ENCODE measurements at regions not wholly inside any gene's neighbourhood (a gene's known extent, or its start where the extent isn't known, plus 50 kb on each side); places are given as distances from the start of the nearest gene placed in this dataset.

- FAIRE-seq (no peak), DNase-seq (ENCODE audit: insufficient read length, low spot score) (no peak)
- TF ChIP-seq SPI1 (IDR thresholded peaks at IDR 0.05; ENCODE audit: low read depth, low read length): no peak
- TF ChIP-seq POLR2AphosphoS5 (IDR thresholded peaks at IDR 0.05; ENCODE audit: low read depth, low read length): no peak
- TF ChIP-seq PAX5 (IDR thresholded peaks at IDR 0.05; ENCODE audit: insufficient read depth, low read length, severe bottlenecking): no peak
- TF ChIP-seq POLR2A (IDR thresholded peaks at IDR 0.05; ENCODE audit: low read depth, low read length): no peak
- no peak for TF ChIP-seq TAF1 (IDR thresholded peaks at IDR 0.05; ENCODE audit: low read depth, low read length)
- TF ChIP-seq POU2F2 (IDR thresholded peaks at IDR 0.05; ENCODE audit: low read depth, low read length): no peak
Observed at GRCh38 chr13:31878052-31878451, 138.7 kb downstream of the RXFP2 start.

GRCh38 chr13:31878495-31878894 is 139.2 kb downstream of the RXFP2 start:
- FAIRE-seq: peak; percentile 33

GRCh38 chr13:31878955-31879354 is 139.6 kb downstream of the RXFP2 start:
- FAIRE-seq (no peak), DNase-seq (ENCODE audit: insufficient read length, low spot score) (no peak)
- TF ChIP-seq PAX5 (IDR thresholded peaks at IDR 0.05; ENCODE audit: insufficient read depth, low read length, severe bottlenecking): no peak
- no peak for TF ChIP-seq POU2F2 (IDR thresholded peaks at IDR 0.05; ENCODE audit: low read depth, low read length)
- TF ChIP-seq POLR2AphosphoS5 (IDR thresholded peaks at IDR 0.05; ENCODE audit: low read depth, low read length): no peak
- TF ChIP-seq POLR2A (IDR thresholded peaks at IDR 0.05; ENCODE audit: low read depth, low read length): no peak
- TF ChIP-seq TAF1 (IDR thresholded peaks at IDR 0.05; ENCODE audit: low read depth, low read length): no peak
- no peak for TF ChIP-seq SPI1 (IDR thresholded peaks at IDR 0.05; ENCODE audit: low read depth, low read length)

More at GRCh38 chr13:31878495-31878894, 139.2 kb downstream of the RXFP2 start:
- no peak for TF ChIP-seq TAF1 (IDR thresholded peaks at IDR 0.05; ENCODE audit: low read depth, low read length)
- TF ChIP-seq SPI1 (IDR thresholded peaks at IDR 0.05; ENCODE audit: low read depth, low read length): no peak
- no peak for TF ChIP-seq POU2F2 (IDR thresholded peaks at IDR 0.05; ENCODE audit: low read depth, low read length)
- TF ChIP-seq POLR2A (IDR thresholded peaks at IDR 0.05; ENCODE audit: low read depth, low read length): no peak
- TF ChIP-seq POLR2AphosphoS5 (IDR thresholded peaks at IDR 0.05; ENCODE audit: low read depth, low read length): no peak
- TF ChIP-seq PAX5 (IDR thresholded peaks at IDR 0.05; ENCODE audit: insufficient read depth, low read length, severe bottlenecking): no peak
- no peak for DNase-seq (ENCODE audit: insufficient read length, low spot score)

- FAIRE-seq: peak; percentile 35
- TF ChIP-seq SPI1 (IDR thresholded peaks at IDR 0.05; ENCODE audit: low read depth, low read length) (peak; percentile 36; the same call in 1 of the 2 replicates), POLR2A (IDR thresholded peaks at IDR 0.05; ENCODE audit: low read depth, low read length) (no peak), POU2F2 (IDR thresholded peaks at IDR 0.05; ENCODE audit: low read depth, low read length) (no peak), PAX5 (IDR thresholded peaks at IDR 0.05; ENCODE audit: insufficient read depth, low read length, severe bottlenecking) (no peak)
- no peak for DNase-seq (ENCODE audit: insufficient read length, low spot score)
Observed at GRCh38 chr13:31880851-31881494, 141.6 kb downstream of the RXFP2 start.

- FAIRE-seq (no peak), DNase-seq (ENCODE audit: insufficient read length, low spot score) (no peak)
- no peak for TF ChIP-seq POLR2AphosphoS5 (IDR thresholded peaks at IDR 0.05; ENCODE audit: low read depth, low read length)
- TF ChIP-seq POLR2A (IDR thresholded peaks at IDR 0.05; ENCODE audit: low read depth, low read length): no peak
- TF ChIP-seq PAX5 (IDR thresholded peaks at IDR 0.05; ENCODE audit: insufficient read depth, low read length, severe bottlenecking): no peak
- no peak for TF ChIP-seq TAF1 (IDR thresholded peaks at IDR 0.05; ENCODE audit: low read depth, low read length)
- TF ChIP-seq SPI1 (IDR thresholded peaks at IDR 0.05; ENCODE audit: low read depth, low read length): no peak
- TF ChIP-seq POU2F2 (IDR thresholded peaks at IDR 0.05; ENCODE audit: low read depth, low read length): no peak
Observed at GRCh38 chr13:31881495-31881882, 142.2 kb downstream of the RXFP2 start.

- TF ChIP-seq TAF1 (IDR thresholded peaks at IDR 0.05; ENCODE audit: low read depth, low read length) (no peak), POLR2A (IDR thresholded peaks at IDR 0.05; ENCODE audit: low read depth, low read length) (no peak), POLR2AphosphoS5 (IDR thresholded peaks at IDR 0.05; ENCODE audit: low read depth, low read length) (no peak), POU2F2 (IDR thresholded peaks at IDR 0.05; ENCODE audit: low read depth, low read length) (no peak), PAX5 (IDR thresholded peaks at IDR 0.05; ENCODE audit: insufficient read depth, low read length, severe bottlenecking) (no peak), SPI1 (IDR thresholded peaks at IDR 0.05; ENCODE audit: low read depth, low read length) (no peak)
- FAIRE-seq (no peak), DNase-seq (ENCODE audit: insufficient read length, low spot score) (no peak)
Observed at GRCh38 chr13:31882794-31883193, 143.5 kb downstream of the RXFP2 start.

- TF ChIP-seq POU2F2 (IDR thresholded peaks at IDR 0.05; ENCODE audit: low read depth, low read length) (no peak), PAX5 (IDR thresholded peaks at IDR 0.05; ENCODE audit: insufficient read depth, low read length, severe bottlenecking) (no peak), POLR2AphosphoS5 (IDR thresholded peaks at IDR 0.05; ENCODE audit: low read depth, low read length) (no peak), POLR2A (IDR thresholded peaks at IDR 0.05; ENCODE audit: low read depth, low read length) (no peak), SPI1 (IDR thresholded peaks at IDR 0.05; ENCODE audit: low read depth, low read length) (no peak), TAF1 (IDR thresholded peaks at IDR 0.05; ENCODE audit: low read depth, low read length) (no peak)
- FAIRE-seq: no peak
- DNase-seq (ENCODE audit: insufficient read length, low spot score): no peak
Observed at GRCh38 chr13:31884556-31884955, 145.2 kb downstream of the RXFP2 start.

GRCh38 chr13:31885994-31886393 is 145.6 kb upstream of the FRY start:
- TF ChIP-seq SPI1 (IDR thresholded peaks at IDR 0.05; ENCODE audit: low read depth, low read length) (no peak), POLR2A (IDR thresholded peaks at IDR 0.05; ENCODE audit: low read depth, low read length) (no peak), POU2F2 (IDR thresholded peaks at IDR 0.05; ENCODE audit: low read depth, low read length) (no peak), POLR2AphosphoS5 (IDR thresholded peaks at IDR 0.05; ENCODE audit: low read depth, low read length) (no peak), TAF1 (IDR thresholded peaks at IDR 0.05; ENCODE audit: low read depth, low read length) (no peak), PAX5 (IDR thresholded peaks at IDR 0.05; ENCODE audit: insufficient read depth, low read length, severe bottlenecking) (no peak)
- DNase-seq (ENCODE audit: insufficient read length, low spot score): no peak
- peak; percentile 33 for FAIRE-seq

GRCh38 chr13:31887286-31887685 is 144.3 kb upstream of the FRY start:
- no peak for TF ChIP-seq POLR2AphosphoS5 (IDR thresholded peaks at IDR 0.05; ENCODE audit: low read depth, low read length)
- TF ChIP-seq POLR2A (IDR thresholded peaks at IDR 0.05; ENCODE audit: low read depth, low read length): no peak
- no peak for TF ChIP-seq POU2F2 (IDR thresholded peaks at IDR 0.05; ENCODE audit: low read depth, low read length)
- TF ChIP-seq SPI1 (IDR thresholded peaks at IDR 0.05; ENCODE audit: low read depth, low read length): no peak
- no peak for TF ChIP-seq TAF1 (IDR thresholded peaks at IDR 0.05; ENCODE audit: low read depth, low read length)
- TF ChIP-seq PAX5 (IDR thresholded peaks at IDR 0.05; ENCODE audit: insufficient read depth, low read length, severe bottlenecking): no peak
- DNase-seq (ENCODE audit: insufficient read length, low spot score) (no peak), FAIRE-seq (no peak)
